ENCODE measurements at regions not wholly inside any gene's neighbourhood (a gene's known extent, or its start where the extent isn't known, plus 50 kb on each side); places are given as distances from the start of the nearest gene placed in this dataset.

GRCh38 chr16:54446639-54447038 lies 160.1 kb upstream of the IRX3 start:
- DNase-seq (ENCODE audit: low read depth, low spot score): peak; percentile 96

GRCh38 chr16:54444851-54445458 lies 158.4 kb upstream of the IRX3 start:
- peak; percentile 49 for DNase-seq (ENCODE audit: low read depth, low spot score)

GRCh38 chr16:54443839-54444238 lies 157.3 kb upstream of the IRX3 start:
- no peak for DNase-seq (ENCODE audit: low read depth, low spot score)

DNA sequence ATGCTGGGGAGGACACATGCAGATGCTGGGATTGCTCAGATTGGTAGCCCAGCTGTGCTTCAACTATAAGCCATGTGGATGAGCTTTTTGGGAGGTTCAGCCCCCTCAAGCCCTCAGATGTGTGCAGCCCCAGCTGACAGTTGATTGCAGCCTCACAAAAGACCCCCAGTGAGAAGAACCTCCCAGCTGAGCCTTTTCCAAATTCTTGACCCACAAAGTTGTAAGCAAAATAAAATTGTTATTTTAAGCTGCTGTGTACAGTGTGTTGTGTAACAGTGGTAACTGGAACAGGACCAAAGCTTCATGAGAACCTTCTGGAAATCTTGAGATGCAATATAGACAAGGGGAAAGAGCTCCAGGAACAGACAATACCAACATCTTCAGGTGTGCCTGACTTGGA lies 156.8 kb upstream of the IRX3 start:
- no peak for DNase-seq (ENCODE audit: low read depth, low spot score)

- no peak for DNase-seq (ENCODE audit: low read depth, low spot score)
Observed at GRCh38 chr16:54442864-54443263, 156.3 kb upstream of the IRX3 start.

DNA sequence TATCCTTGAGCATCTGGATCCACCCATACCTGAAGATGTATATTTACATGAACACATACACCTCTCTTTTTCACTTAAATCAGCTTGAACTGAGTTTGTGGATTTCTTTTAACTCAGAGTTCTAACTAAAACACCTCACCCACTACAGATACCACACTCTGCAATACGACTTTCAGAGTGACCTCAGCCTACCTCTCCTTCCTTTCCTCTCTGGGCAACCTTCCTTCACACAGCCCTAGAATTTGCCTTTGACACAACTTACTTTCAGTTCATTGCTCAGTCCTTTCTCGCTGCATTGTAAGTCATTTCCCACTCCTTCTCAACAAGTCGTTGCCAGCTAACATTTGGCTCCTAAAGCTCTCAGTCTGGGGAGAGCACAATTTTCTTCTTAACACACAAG lies 151.9 kb upstream of the IRX3 start:
- no peak for DNase-seq (ENCODE audit: low read depth, low spot score)

- no peak for DNase-seq (ENCODE audit: low read depth, low spot score)
Observed at GRCh38 chr16:54437921-54438320, 151.3 kb upstream of the IRX3 start.

DNA sequence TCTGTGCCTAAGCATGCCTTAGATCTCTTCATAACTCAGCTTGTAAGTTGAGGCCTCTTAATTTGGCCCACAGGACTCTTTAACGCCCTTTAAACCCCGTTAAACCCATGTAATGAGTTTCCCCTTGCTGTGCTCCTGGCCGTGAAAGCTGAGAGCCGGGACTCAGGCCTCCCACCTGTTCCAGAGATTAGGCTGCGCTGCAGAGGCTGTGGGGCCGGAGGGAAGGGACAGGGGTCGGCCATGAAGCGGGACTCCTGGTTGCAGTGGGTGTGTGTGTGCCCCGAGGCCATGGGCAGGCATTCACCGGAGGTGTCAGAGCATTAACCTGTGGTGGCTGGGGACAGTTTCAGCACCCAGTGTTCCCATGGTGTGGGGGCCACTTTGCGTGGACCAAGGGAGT lies 150.8 kb upstream of the IRX3 start:
- DNase-seq (ENCODE audit: low read depth, low spot score): no peak

- DNase-seq (ENCODE audit: low read depth, low spot score): no peak
Observed at GRCh38 chr16:54436346-54436745, 149.8 kb upstream of the IRX3 start.

- no peak for DNase-seq (ENCODE audit: low read depth, low spot score)
Observed at GRCh38 chr16:54434859-54435258, 148.3 kb upstream of the IRX3 start.

- no peak for DNase-seq (ENCODE audit: low read depth, low spot score)
Observed at GRCh38 chr16:54432897-54433229, 146.3 kb upstream of the IRX3 start.

GRCh38 chr16:54431997-54432896 lies 145.7 kb upstream of the IRX3 start:
- peak; percentile 83 for DNase-seq (ENCODE audit: low read depth, low spot score)

- peak; percentile 40 for DNase-seq (ENCODE audit: low read depth, low spot score)
Observed at GRCh38 chr16:54431041-54431996, 144.7 kb upstream of the IRX3 start.

GRCh38 chr16:54430491-54431030 lies 144.0 kb upstream of the IRX3 start:
- peak; percentile 75 for DNase-seq (ENCODE audit: low read depth, low spot score)

DNA sequence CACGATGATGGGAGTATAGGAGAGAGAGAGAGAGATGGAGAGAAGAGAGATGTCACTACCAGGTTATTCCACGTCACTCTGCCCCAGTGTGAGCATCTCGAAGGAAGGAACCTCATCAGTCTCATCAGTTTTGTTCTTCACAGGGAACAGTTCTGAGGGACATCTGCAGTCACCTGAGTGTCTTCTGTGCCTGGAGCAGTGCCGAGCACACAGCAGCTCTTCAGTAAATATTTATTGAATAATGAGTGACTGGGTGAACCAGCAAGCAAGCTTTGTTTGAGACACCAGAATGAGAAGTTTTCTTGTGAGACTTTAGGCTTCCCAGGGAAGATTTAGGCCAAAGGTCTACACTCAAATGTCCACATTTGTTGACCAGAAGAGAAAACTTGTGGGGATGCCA lies 142.4 kb upstream of the IRX3 start:
- DNase-seq (ENCODE audit: low read depth, low spot score): no peak

DNA sequence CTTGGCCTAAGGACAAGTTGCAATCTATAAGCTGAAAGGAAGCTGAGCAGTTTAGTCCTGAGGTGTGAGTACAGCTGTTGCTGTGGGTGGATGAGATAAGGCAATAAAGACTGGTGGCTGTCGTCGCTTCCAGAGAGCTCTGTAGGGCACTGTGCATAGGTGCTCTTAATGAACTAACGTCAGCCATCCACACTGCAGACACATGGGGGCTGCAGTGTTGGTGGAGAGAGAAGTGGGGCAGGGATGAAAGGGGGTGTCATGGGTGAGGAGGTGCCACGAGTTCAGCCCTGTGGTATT lies 139.9 kb upstream of the IRX3 start:
- DNase-seq (ENCODE audit: low read depth, low spot score): no peak

- no peak for DNase-seq (ENCODE audit: low read depth, low spot score)
Observed at GRCh38 chr16:54425681-54426552, 139.3 kb upstream of the IRX3 start.

- no peak for DNase-seq (ENCODE audit: low read depth, low spot score)
Observed at GRCh38 chr16:54425068-54425467, 138.5 kb upstream of the IRX3 start.

GRCh38 chr16:54424043-54424451 lies 137.5 kb upstream of the IRX3 start:
- DNase-seq (ENCODE audit: low read depth, low spot score): no peak

DNA sequence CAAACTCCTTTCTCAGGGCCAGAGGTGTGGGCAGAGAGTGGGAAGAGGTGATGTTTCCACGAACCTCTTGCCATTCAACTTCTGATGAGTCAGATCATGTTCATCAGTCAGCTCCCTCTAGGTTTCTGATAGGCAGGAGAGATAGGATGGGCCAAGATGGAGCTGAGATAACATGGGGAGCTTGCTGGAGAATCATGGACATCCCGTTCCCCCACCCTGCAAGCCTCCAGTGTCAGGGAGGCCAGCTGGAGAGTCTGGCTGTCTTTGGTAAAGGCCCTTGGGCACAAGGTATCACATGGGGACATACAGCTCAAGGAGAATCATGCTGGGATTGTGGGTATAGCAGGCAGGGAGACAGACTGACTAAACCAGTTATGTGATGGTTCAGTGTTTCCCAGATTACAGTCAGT lies 136.0 kb upstream of the IRX3 start:
- no peak for DNase-seq (ENCODE audit: low read depth, low spot score)

- peak; percentile 59 for DNase-seq (ENCODE audit: low read depth, low spot score)
Observed at GRCh38 chr16:54422159-54422558, 135.6 kb upstream of the IRX3 start.
